ENCODE measurements at regions not wholly inside any gene's neighbourhood (a gene's known extent, or its start where the extent isn't known, plus 50 kb on each side); places are given as distances from the start of the nearest gene placed in this dataset.

- no peak for TF ChIP-seq PRDM15 (CRISPR knock-in tag; IDR thresholded peaks at IDR 0.05)
- no peak for TF ChIP-seq POLR2AphosphoS2 (IDR thresholded peaks at IDR 0.05; ENCODE audit: low read depth, low read length)
- TF ChIP-seq ASH2L (IDR thresholded peaks at IDR 0.05; ENCODE audit: borderline replicate concordance, low read depth), result no peak
- TF ChIP-seq MLLT1 (IDR thresholded peaks at IDR 0.05), result no peak
Measured at GRCh38 chr5:96250782-96251181, 182.3 kb downstream of the PCSK1 start (continued).

GRCh38 chr5:96248131-96248530 lies 184.9 kb downstream of the PCSK1 start:
- FAIRE-seq, result no peak
- Histone ChIP-seq H2AFZ (ENCODE audit: control insufficient read depth, low read depth, low read length) (no peak overlapping the region), H3K27me3 (replicated peaks in 1 of 2; ENCODE audit: control insufficient read depth in 2 of 2, insufficient read depth in 2 of 2, low read length in 1 of 2) (no peaks in the 10 kb centered on the region), H3K27ac (ENCODE audit: control insufficient read depth, insufficient read depth) (no peak overlapping the region), H3K9ac (ENCODE audit: control insufficient read depth, insufficient read depth, low read length) (no peak overlapping the region), H3K36me3 (ENCODE audit: control insufficient read depth in 2 of 2, insufficient read depth in 2 of 2, low read length in 1 of 2) (no peaks in the 10 kb centered on the region), H3K4me3 (no peak overlapping the region), H3K9me3 (replicated peaks; ENCODE audit: control insufficient read depth, insufficient read depth, low read length) (no peaks in the 10 kb centered on the region), H3K4me2 (ENCODE audit: control insufficient read depth, insufficient read depth) (no peak overlapping the region), H4K20me1 (ENCODE audit: control insufficient read depth, insufficient read depth) (no peaks in the 10 kb centered on the region), H3K4me1 (ENCODE audit: control insufficient read depth, insufficient read depth, low read length) (no peaks in the 10 kb centered on the region), H3K79me2 (ENCODE audit: control insufficient read depth, insufficient read depth, low read length) (no peaks in the 10 kb centered on the region)
- POLR2A ChIA-PET, result no interaction called here
- no TSS peak for BruUV-seq (replicated peaks)
- no peak for ATAC-seq
- 64% methylated on average over 3 of the region's 3 CpGs for WGBS (ENCODE audit: insufficient coverage, insufficient replicate concordance, low lambda C conversion rate, missing lambda C conversion rate)
- DNase-seq (ENCODE audit: low read depth, low spot score), result no peak
- RAD21 ChIA-PET (ENCODE audit: unreplicated experiment), result no interaction called here
- CTCF ChIA-PET, result no interaction called here
- SMC1A ChIA-PET (ENCODE audit: uncharacterized antibody, unreplicated experiment), result interaction anchor here (0.6 to 1.6 kb wide), 2 partner anchors 156 to 1029 kb away, joined by 3 read pairs; no protein-coding TSS in a partner anchor
- in situ Hi-C loops (cut with MboI) (no loop called here), intact Hi-C loops (cut with micrococcal nuclease; ENCODE audit: unreplicated experiment) (no loop called here)
- no peak for TF ChIP-seq SIN3A (IDR thresholded peaks at IDR 0.05; ENCODE audit: low read depth, low read length)
- no peak for TF ChIP-seq NR2C1 (IDR thresholded peaks at IDR 0.05)
- TF ChIP-seq STAT1 (conservative IDR thresholded peaks at IDR 0.05), result no peak
- no peak for TF ChIP-seq RB1 (IDR thresholded peaks at IDR 0.05; ENCODE audit: borderline replicate concordance)
- no peak for TF ChIP-seq JUNB (IDR thresholded peaks at IDR 0.05)
- TF ChIP-seq LARP7 (IDR thresholded peaks at IDR 0.05), result no peak
- TF ChIP-seq TCF3 (IDR thresholded peaks at IDR 0.05; ENCODE audit: borderline replicate concordance, insufficient read depth, low read depth, low read length), result no peak
- TF ChIP-seq ELK1 (IDR thresholded peaks at IDR 0.05; ENCODE audit: low read depth, low read length), result no peak
- no peak for TF ChIP-seq HCFC1 (IDR thresholded peaks at IDR 0.05; ENCODE audit: low read length)
- TF ChIP-seq TAF1 (IDR thresholded peaks at IDR 0.05; ENCODE audit: borderline replicate concordance, low read depth, low read length), result no peak
- no peak for TF ChIP-seq FOXK2 (IDR thresholded peaks at IDR 0.05)
- TF ChIP-seq HDAC2 (IDR thresholded peaks at IDR 0.05), result no peak
